ENCODE measurements at regions not wholly inside any gene's neighbourhood (a gene's known extent, or its start where the extent isn't known, plus 50 kb on each side); places are given as distances from the start of the nearest gene placed in this dataset.

DNA sequence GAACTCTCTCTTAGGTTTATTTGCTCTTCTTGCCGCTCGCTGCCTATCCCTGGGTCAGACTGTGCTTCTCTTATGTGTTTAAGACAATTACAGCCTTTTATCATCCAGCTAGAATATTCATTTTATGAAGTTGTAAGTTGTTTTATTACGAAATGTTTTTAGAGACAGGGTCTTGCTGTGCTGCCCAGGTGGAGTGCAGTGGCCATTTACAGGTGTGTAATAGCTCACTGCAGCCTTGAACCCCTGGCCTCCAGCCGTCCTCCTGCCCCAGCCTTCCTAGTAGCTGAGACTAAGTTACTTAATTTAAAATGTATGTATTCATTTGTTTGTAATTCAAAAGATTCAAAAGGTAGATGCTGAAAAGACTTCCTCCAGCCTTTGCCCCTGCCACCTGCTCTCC is 99.0 kb upstream of the KIF26B start:
- TF ChIP-seq, protein P1, sequence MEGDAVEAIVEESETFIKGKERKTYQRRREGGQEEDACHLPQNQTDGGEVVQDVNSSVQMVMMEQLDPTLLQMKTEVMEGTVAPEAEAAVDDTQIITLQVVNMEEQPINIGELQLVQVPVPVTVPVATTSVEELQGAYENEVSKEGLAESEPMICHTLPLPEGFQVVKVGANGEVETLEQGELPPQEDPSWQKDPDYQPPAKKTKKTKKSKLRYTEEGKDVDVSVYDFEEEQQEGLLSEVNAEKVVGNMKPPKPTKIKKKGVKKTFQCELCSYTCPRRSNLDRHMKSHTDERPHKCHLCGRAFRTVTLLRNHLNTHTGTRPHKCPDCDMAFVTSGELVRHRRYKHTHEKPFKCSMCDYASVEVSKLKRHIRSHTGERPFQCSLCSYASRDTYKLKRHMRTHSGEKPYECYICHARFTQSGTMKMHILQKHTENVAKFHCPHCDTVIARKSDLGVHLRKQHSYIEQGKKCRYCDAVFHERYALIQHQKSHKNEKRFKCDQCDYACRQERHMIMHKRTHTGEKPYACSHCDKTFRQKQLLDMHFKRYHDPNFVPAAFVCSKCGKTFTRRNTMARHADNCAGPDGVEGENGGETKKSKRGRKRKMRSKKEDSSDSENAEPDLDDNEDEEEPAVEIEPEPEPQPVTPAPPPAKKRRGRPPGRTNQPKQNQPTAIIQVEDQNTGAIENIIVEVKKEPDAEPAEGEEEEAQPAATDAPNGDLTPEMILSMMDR (IDR thresholded peaks at IDR 0.05) = no peak
- no peaks in the 10 kb centered on the region for H3K4me1 ChIP-seq (ENCODE audit: control insufficient read depth in 1 of 2, low read depth in 2 of 2)
- ATAC-seq (ENCODE audit: insufficient number of reproducible peaks, low FRiP score, low read depth) = no peak
- no peaks in the 10 kb centered on the region for H3K27me3 ChIP-seq (replicated peaks; ENCODE audit: insufficient read depth)
- no peak for DNase-seq (ENCODE audit: low spot score)
- H3K4me3 ChIP-seq = no peak overlapping the region
- H3K27ac ChIP-seq = no peak overlapping the region
- H3K36me3 ChIP-seq = no peaks in the 10 kb centered on the region
- H3K9me3 ChIP-seq = no peaks in the 10 kb centered on the region

DNA sequence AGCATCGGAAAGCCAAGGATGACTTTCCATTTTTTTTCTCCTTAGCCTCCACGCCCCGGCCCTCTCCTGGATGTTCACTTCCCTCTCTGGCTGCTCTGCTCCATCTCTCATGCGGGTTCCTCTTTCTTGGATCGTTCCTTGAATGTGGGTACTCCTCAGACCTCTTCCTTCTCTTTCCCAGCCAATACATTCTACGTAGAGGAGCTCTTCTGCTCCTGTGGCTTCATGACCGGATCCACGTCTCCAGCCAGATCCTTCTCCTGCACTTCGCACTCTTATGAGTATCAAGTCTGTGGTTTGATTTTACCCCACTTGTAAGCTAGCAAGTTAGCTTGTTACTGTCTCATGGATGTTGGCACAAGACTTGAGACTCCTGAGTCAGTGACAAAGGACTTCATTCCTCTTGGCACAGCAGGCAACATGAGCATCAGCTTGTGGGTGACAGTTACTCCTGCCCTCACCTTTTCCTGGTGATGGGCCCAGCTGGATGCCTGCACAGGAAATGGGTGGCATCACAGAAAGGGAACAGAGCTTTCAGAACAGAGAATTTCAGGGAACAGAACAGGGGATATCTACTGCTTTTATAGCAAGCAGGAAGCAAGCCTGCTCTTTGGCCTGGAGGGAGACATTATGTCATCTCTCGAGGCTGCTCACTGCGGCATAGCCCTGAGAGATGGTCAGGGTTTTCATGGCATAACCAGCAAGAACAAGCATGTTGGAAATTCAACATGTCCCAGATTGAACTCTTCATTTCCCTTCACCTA is 100.1 kb upstream of the KIF26B start:
- no peak for ATAC-seq (ENCODE audit: insufficient number of reproducible peaks, low FRiP score, low read depth)
- TF ChIP-seq, protein P1 (IDR thresholded peaks at IDR 0.05) = no peak
- DNase-seq (ENCODE audit: low spot score) = no peak

DNA sequence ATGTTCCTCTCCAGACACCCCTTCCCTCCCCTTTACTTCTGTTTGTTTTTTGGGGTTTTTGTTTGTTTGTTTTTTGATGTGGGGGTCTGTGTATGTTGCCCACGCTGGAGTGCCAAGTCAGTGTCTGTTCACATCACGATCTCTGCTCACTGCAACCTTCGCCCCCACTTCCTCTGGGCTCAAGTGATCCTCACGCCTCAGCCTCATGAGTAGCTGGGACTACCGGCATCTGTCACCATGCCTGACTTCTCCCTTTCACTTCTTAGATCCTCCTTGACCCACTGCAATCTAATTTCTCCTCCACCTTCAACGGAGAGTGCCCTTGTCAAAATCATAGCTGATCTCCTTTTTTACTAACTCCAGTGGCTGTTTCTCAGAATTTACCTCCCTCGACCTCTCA is 100.7 kb upstream of the KIF26B start:
- H3K4me3 ChIP-seq = no peak overlapping the region
- TF ChIP-seq, protein P1 (IDR thresholded peaks at IDR 0.05) = no peak

More for the DNA sequence above, 100.1 kb upstream of the KIF26B start:
- H3K4me1 ChIP-seq (ENCODE audit: control insufficient read depth in 1 of 2, low read depth in 2 of 2) = no peaks in the 10 kb centered on the region
- H3K27ac ChIP-seq = no peak overlapping the region
- no peaks in the 10 kb centered on the region for H3K27me3 ChIP-seq (replicated peaks; ENCODE audit: insufficient read depth)
- H3K4me3 ChIP-seq = no peak overlapping the region
- no peaks in the 10 kb centered on the region for H3K9me3 ChIP-seq
- H3K36me3 ChIP-seq = no peaks in the 10 kb centered on the region

DNA sequence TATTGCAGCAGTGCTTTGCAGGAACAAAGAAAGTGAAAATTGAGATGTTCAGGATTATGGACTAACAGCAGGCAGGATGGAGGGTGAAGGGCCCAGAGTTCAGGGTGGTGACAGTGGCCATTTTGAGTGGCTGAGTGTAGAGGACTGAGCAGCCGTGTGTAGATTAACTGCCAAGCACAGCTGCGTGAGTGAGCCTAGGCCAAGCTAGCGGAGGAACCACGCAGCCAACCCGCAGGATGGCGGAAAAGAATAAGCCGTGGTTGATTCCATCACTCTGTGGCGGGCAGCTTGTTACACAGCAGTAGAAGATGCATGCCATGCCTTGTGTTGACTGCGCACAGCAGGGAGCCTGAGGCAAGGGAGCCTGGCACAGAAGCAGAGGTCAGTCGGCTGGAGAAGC is 102.5 kb upstream of the KIF26B start:
- TF ChIP-seq, protein P1 (IDR thresholded peaks at IDR 0.05) = no peak
- no peak for ATAC-seq (ENCODE audit: insufficient number of reproducible peaks, low FRiP score, low read depth)
- H3K4me1 ChIP-seq (ENCODE audit: control insufficient read depth in 1 of 2, low read depth in 2 of 2) = no peaks in the 10 kb centered on the region

More for the DNA sequence above, 100.7 kb upstream of the KIF26B start:
- Histone ChIP-seq H3K4me1 (ENCODE audit: control insufficient read depth in 1 of 2, low read depth in 2 of 2) (no peaks in the 10 kb centered on the region), H3K36me3 (no peaks in the 10 kb centered on the region), H3K27me3 (replicated peaks; ENCODE audit: insufficient read depth) (no peaks in the 10 kb centered on the region), H3K27ac (no peak overlapping the region), H3K9me3 (no peaks in the 10 kb centered on the region)
- ATAC-seq (ENCODE audit: insufficient number of reproducible peaks, low FRiP score, low read depth) (no peak), DNase-seq (ENCODE audit: low spot score) (no peak)

DNA sequence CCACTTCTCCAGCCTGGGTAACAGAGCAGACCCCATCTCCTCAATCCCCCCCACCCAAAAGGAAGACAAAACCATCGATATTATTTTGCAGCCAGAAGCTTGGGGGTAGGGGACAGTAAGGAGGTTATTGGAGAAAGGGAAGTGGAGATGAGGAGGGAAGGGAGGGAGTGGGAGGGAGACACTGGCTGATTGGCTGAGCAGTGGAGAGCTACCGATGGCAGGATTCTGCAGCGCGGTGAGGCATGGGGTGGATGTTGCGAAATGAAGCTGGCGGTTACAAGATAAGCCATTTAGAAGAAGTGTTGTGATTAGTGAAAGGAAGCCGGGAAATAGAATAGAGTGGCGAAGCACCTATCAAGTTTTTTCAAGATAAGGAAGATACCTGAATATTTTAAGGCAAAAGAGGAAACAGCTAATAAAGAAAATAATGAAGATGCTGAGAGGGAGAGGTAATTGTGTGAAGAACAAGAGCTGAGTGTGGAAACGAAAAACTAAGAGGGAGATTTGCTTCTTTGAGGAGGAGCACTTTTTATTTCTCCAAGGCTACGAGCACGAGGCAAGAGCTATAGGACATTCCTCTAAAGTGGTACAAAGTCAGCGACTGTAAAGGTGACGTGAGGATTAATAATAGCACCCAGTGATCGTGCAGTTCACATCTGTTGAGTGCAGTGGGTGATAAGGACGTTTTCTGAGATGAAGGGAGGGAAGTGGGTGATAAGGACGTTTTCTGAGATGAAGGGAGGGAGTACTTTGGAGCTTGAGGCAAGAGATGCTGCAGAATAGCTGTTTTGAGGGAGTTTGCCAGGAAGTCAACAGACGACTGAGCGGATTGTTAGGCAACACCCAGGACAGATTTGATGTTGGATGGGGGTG is 103.2 kb upstream of the KIF26B start:
- no peaks in the 10 kb centered on the region for H3K9me3 ChIP-seq
- H3K4me3 ChIP-seq = no peak overlapping the region
- H3K27me3 ChIP-seq (replicated peaks; ENCODE audit: insufficient read depth) = no peaks in the 10 kb centered on the region
- H3K4me1 ChIP-seq (ENCODE audit: control insufficient read depth in 1 of 2, low read depth in 2 of 2) = no peaks in the 10 kb centered on the region
- TF ChIP-seq, protein P1 (IDR thresholded peaks at IDR 0.05) = no peak
- no peak for ATAC-seq (ENCODE audit: insufficient number of reproducible peaks, low FRiP score, low read depth)
- no peak overlapping the region for H3K27ac ChIP-seq
- DNase-seq (ENCODE audit: low spot score) = no peak
- H3K36me3 ChIP-seq = no peaks in the 10 kb centered on the region

More for the DNA sequence above, 102.5 kb upstream of the KIF26B start:
- DNase-seq (ENCODE audit: low spot score) = no peak
- Histone ChIP-seq H3K27me3 (replicated peaks; ENCODE audit: insufficient read depth) (no peaks in the 10 kb centered on the region), H3K9me3 (no peaks in the 10 kb centered on the region), H3K27ac (no peak overlapping the region), H3K36me3 (no peaks in the 10 kb centered on the region), H3K4me3 (no peak overlapping the region)

All from thoracic aorta (tissue), 2 donors.